ENCODE measurements at regions not wholly inside any gene's neighbourhood (a gene's known extent, or its start where the extent isn't known, plus 50 kb on each side); places are given as distances from the start of the nearest gene placed in this dataset.
A peak's percentile ranks its signal among the peaks of the same experiment; 100 is the strongest.

DNA sequence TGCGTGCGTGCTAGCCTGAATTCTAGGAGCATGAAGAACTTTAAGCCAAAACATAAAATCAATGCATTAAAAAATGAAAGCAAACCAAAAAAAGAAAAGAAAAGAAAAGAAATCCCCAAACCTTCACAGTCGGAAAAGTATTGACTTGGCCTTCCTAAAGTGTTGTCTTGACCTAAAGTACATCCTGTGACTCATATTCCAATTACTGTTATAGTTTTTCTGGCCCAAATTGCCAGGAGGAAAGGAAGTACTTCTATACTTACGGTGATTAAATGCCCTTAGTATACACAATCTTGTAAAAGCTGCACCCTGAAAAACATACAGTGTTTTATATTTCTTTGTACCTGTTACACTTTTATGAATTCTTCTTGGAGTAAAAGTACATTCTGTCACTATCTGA is 512.8 kb downstream of the ANKRD50 start:
- Histone ChIP-seq H3K27ac (ENCODE audit: control insufficient read depth, insufficient read depth, low read length) (peak overlapping the region; percentile 30), H3K36me3 (ENCODE audit: control insufficient read depth in 2 of 2, extremely low read depth in 1 of 2, insufficient read depth in 2 of 2, low read length in 2 of 2) (no peaks in the 10 kb centered on the region), H3K4me3 (ENCODE audit: control insufficient read depth in 2 of 3, extremely low read depth in 1 of 3, insufficient read depth in 2 of 3, low read depth in 1 of 3, low read length in 3 of 3) (peak overlapping the region in 2 of 3 experiments; percentile 18 to 61), H3K9me3 (ENCODE audit: control insufficient read depth, low read depth, low read length) (no peaks in the 10 kb centered on the region), H3K9me1 (ENCODE audit: control insufficient read depth, extremely low read depth, insufficient read depth, low read length) (no peaks in the 10 kb centered on the region), H3K27me3 (ENCODE audit: control insufficient read depth, extremely low read depth, insufficient read depth, low read length) (no peaks in the 10 kb centered on the region), H3K9ac (ENCODE audit: control insufficient read depth, extremely low read depth, insufficient read depth, low read length) (no peak overlapping the region), H2AFZ (ENCODE audit: control insufficient read depth, low read length) (peak overlapping the region; percentile 48), H4K20me1 (ENCODE audit: control insufficient read depth, extremely low read depth, insufficient read depth, low read length) (no peaks in the 10 kb centered on the region), H3K4me1 (ENCODE audit: control insufficient read depth, extremely low read depth, insufficient read depth, low read length) (peaks cover 25% of the 10 kb centered on the region), H3K79me2 (ENCODE audit: control insufficient read depth, insufficient read depth, low read length) (no peaks in the 10 kb centered on the region), H3K4me2 (ENCODE audit: control insufficient read depth, extremely low read depth, insufficient read depth, low read depth, low read length) (peak overlapping the region; percentile 72)
- no peak for DNase-seq (ENCODE audit: low read depth, low spot score)
- TF ChIP-seq, protein P1, sequence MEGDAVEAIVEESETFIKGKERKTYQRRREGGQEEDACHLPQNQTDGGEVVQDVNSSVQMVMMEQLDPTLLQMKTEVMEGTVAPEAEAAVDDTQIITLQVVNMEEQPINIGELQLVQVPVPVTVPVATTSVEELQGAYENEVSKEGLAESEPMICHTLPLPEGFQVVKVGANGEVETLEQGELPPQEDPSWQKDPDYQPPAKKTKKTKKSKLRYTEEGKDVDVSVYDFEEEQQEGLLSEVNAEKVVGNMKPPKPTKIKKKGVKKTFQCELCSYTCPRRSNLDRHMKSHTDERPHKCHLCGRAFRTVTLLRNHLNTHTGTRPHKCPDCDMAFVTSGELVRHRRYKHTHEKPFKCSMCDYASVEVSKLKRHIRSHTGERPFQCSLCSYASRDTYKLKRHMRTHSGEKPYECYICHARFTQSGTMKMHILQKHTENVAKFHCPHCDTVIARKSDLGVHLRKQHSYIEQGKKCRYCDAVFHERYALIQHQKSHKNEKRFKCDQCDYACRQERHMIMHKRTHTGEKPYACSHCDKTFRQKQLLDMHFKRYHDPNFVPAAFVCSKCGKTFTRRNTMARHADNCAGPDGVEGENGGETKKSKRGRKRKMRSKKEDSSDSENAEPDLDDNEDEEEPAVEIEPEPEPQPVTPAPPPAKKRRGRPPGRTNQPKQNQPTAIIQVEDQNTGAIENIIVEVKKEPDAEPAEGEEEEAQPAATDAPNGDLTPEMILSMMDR (optimal IDR thresholded peaks at IDR 0.05 in 1 of 3, IDR thresholded peaks at IDR 0.05 in 1 of 3, conservative IDR thresholded peaks at IDR 0.05 in 1 of 3; ENCODE audit: extremely low read depth in 1 of 3, insufficient read depth in 2 of 3, low read length in 3 of 3), result no peak
- peak; percentile 89 for FAIRE-seq
- dilution Hi-C loops (cut with MboI; ENCODE audit: extremely low pct_ligation_motif_present, low sequenced_read_pairs), result no loop called here

- H3K27ac ChIP-seq (ENCODE audit: control insufficient read depth, insufficient read depth, low read length), result no peak overlapping the region
- TF ChIP-seq EZH2 (IDR thresholded peaks at IDR 0.05; ENCODE audit: low read length), result no peak
- TF ChIP-seq, protein P1 (optimal IDR thresholded peaks at IDR 0.05 in 1 of 3, IDR thresholded peaks at IDR 0.05 in 1 of 3, conservative IDR thresholded peaks at IDR 0.05 in 1 of 3; ENCODE audit: extremely low read depth in 1 of 3, insufficient read depth in 2 of 3, low read length in 3 of 3), result no peak
- H3K36me3 ChIP-seq (ENCODE audit: control insufficient read depth in 2 of 2, extremely low read depth in 1 of 2, insufficient read depth in 2 of 2, low read length in 2 of 2), result no peaks in the 10 kb centered on the region
- no peaks in the 10 kb centered on the region for H3K9me3 ChIP-seq (ENCODE audit: control insufficient read depth, low read depth, low read length)
- no peaks in the 10 kb centered on the region for H3K79me2 ChIP-seq (ENCODE audit: control insufficient read depth, insufficient read depth, low read length)
- H4K20me1 ChIP-seq (ENCODE audit: control insufficient read depth, extremely low read depth, insufficient read depth, low read length), result no peaks in the 10 kb centered on the region
- peaks cover 25% of the 10 kb centered on the region for H3K4me1 ChIP-seq (ENCODE audit: control insufficient read depth, extremely low read depth, insufficient read depth, low read length)
- peak overlapping the region; percentile 6 for H3K4me2 ChIP-seq (ENCODE audit: control insufficient read depth, extremely low read depth, insufficient read depth, low read depth, low read length)
- H3K27me3 ChIP-seq (ENCODE audit: control insufficient read depth, extremely low read depth, insufficient read depth, low read length), result no peaks in the 10 kb centered on the region
- DNase-seq (ENCODE audit: low read depth, low spot score) (no peak), FAIRE-seq (no peak)
- dilution Hi-C loops (cut with MboI; ENCODE audit: extremely low pct_ligation_motif_present, low sequenced_read_pairs), result no loop called here
- H2AFZ ChIP-seq (ENCODE audit: control insufficient read depth, low read length), result peak overlapping the region; percentile 79
- no peaks in the 10 kb centered on the region for H3K9me1 ChIP-seq (ENCODE audit: control insufficient read depth, extremely low read depth, insufficient read depth, low read length)
- H3K4me3 ChIP-seq (ENCODE audit: control insufficient read depth in 2 of 3, extremely low read depth in 1 of 3, insufficient read depth in 2 of 3, low read depth in 1 of 3, low read length in 3 of 3), result no peak overlapping the region
- H3K9ac ChIP-seq (ENCODE audit: control insufficient read depth, extremely low read depth, insufficient read depth, low read length), result no peak overlapping the region
These were observed 510.9 kb downstream of the ANKRD50 start for GRCh38 chr4:124201636-124202035.
